GM23248 (cell line): ENCODE measurements at regions not wholly inside any gene's neighbourhood (a gene's known extent, or its start where the extent isn't known, plus 50 kb on each side); places are given as distances from the start of the nearest gene placed in this dataset.

Experiments used
- EZH2 ChIP-seq: fragments of 200-600 bp; sonication (generic); IDR thresholded peaks from 2 replicates; pipeline ENCODE4 v1.6.1; 2018; ENCODE audit warnings: antibody characterized with exemption, mild to moderate bottlenecking; ENCODE audit not compliant: insufficient read depth, poor library complexity, severe bottlenecking
- EZH2phosphoT487 ChIP-seq: fragments of 200-600 bp; sonication (generic); IDR thresholded peaks from 2 replicates; pipeline ENCODE4 v1.6.1; 2018; ENCODE audit warnings: antibody characterized with exemption, moderate library complexity, mild to moderate bottlenecking, low read depth; ENCODE audit not compliant: insufficient read depth

- TF ChIP-seq EZH2 (no peak), EZH2phosphoT487 (no peak)
These were observed 179.1 kb upstream of the ETAA1 start for GRCh38 chr2:67218056-67218455.
